Astrocyte (in vitro differentiated cells and primary cell): ENCODE measurements at regions not wholly inside any gene's neighbourhood (a gene's known extent, or its start where the extent isn't known, plus 50 kb on each side); places are given as distances from the start of the nearest gene placed in this dataset.

ENCODE experiments used
- DNase-seq: peaks from one replicate; pipeline ENCODE4 v3.0.0-alpha.2; 2010; ENCODE audit warnings: low read depth
- FAIRE-seq: peaks from 2 replicates; lab custom pipeline; 2011; peaks lifted over from hg19 to GRCh38; lab: Jason Lieb, UNC
- H2AFZ ChIP-seq: 2 replicates; pipeline ENCODE4 v1.6.0; 2012; ENCODE audit warnings: low read depth, low read length, inconsistent platforms
- H3K27ac ChIP-seq: 2 replicates; pipeline ENCODE4 v1.5.1; 2011; ENCODE audit warnings: low read depth, low read length, inconsistent platforms
- H3K27me3 ChIP-seq: 2 replicates; pipeline ENCODE4 v1.6.0; 2011; ENCODE audit warnings: low read length, inconsistent platforms; ENCODE audit not compliant: insufficient read depth
- H3K36me3 ChIP-seq: 2 replicates; pipeline ENCODE4 v1.5.1; 2011; ENCODE audit warnings: low read length, inconsistent platforms; ENCODE audit not compliant: insufficient read depth
- H3K4me1 ChIP-seq: 2 replicates; pipeline ENCODE4 v1.5.1; 2011; ENCODE audit warnings: low read length, inconsistent platforms; ENCODE audit not compliant: insufficient read depth
- H3K4me2 ChIP-seq: 2 replicates; pipeline ENCODE4 v1.6.0; 2012; ENCODE audit warnings: low read length, inconsistent platforms
- H3K4me3 ChIP-seq: 2 replicates; pipeline ENCODE4 v1.5.1; 2011; ENCODE audit warnings: low read depth, mild to moderate bottlenecking, low read length, inconsistent platforms; ENCODE audit not compliant: insufficient read depth
- H3K79me2 ChIP-seq: 2 replicates; pipeline ENCODE4 v1.6.0; 2012; ENCODE audit warnings: mild to moderate bottlenecking, low read length, inconsistent platforms; ENCODE audit not compliant: insufficient read depth
- H3K9ac ChIP-seq: 2 replicates; pipeline ENCODE4 v1.6.0; 2012; ENCODE audit warnings: mild to moderate bottlenecking, low read length, inconsistent platforms
- H3K9me3 ChIP-seq: 2 replicates; pipeline ENCODE4 v1.5.1; 2012; ENCODE audit warnings: low read depth, mild to moderate bottlenecking, low read length, inconsistent platforms; ENCODE audit not compliant: insufficient read depth
- H4K20me1 ChIP-seq: 2 replicates; pipeline ENCODE4 v1.6.0; 2012; ENCODE audit warnings: low read length, inconsistent platforms; ENCODE audit not compliant: insufficient read depth
- H3K27ac Mint-ChIP-seq: one replicate; pipeline ENCODE4 v1.8.0; 2021; ENCODE audit warnings: mild to moderate bottlenecking, mixed read lengths; ENCODE audit not compliant: unreplicated experiment
- H3K27me3 Mint-ChIP-seq: one replicate; pipeline ENCODE4 v1.8.0; 2021; ENCODE audit warnings: low read depth, mixed read lengths; ENCODE audit not compliant: unreplicated experiment
- H3K36me3 Mint-ChIP-seq: one replicate; pipeline ENCODE4 v1.8.0; 2021; ENCODE audit warnings: low read depth, mixed read lengths; ENCODE audit not compliant: unreplicated experiment
- H3K4me1 Mint-ChIP-seq: one replicate; pipeline ENCODE4 v1.8.0; 2021; ENCODE audit warnings: low read depth, mixed read lengths; ENCODE audit not compliant: unreplicated experiment
- H3K4me3 Mint-ChIP-seq: one replicate; pipeline ENCODE4 v1.8.0; 2021; ENCODE audit warnings: mild to moderate bottlenecking, moderate library complexity, mixed read lengths; ENCODE audit not compliant: unreplicated experiment
- H3K9me3 Mint-ChIP-seq: one replicate; pipeline ENCODE4 v1.8.0; 2021; ENCODE audit warnings: mild to moderate bottlenecking, mixed read lengths; ENCODE audit not compliant: unreplicated experiment
- EZH2 ChIP-seq: IDR thresholded peaks from 2 replicates; pipeline ENCODE4 v1.6.1; 2012; ENCODE audit warnings: mild to moderate bottlenecking, low read length, inconsistent platforms; ENCODE audit not compliant: insufficient read depth
- TF ChIP-seq, protein P1 (sequence below): IDR thresholded peaks from 2 replicates; pipeline ENCODE4 v1.5.1; 2011; ENCODE audit warnings: low read depth, mild to moderate bottlenecking, inconsistent platforms, low read length, moderate library complexity; ENCODE audit not compliant: insufficient read depth

GRCh38 chr4:124953061-124953460 lies 240.5 kb upstream of the ANKRD50 start:
- H3K36me3 ChIP-seq: no peaks in the 10 kb centered on the region
- DNase-seq: peak; percentile 86
- Mint-ChIP-seq H3K4me1 (peaks cover 16% of the 10 kb centered on the region), H3K27me3 (no peaks in the 10 kb centered on the region), H3K4me3 (no peak overlapping the region), H3K36me3 (no peaks in the 10 kb centered on the region), H3K9me3 (peaks cover 2% of the 10 kb centered on the region), H3K27ac (no peak overlapping the region)
- H3K27ac ChIP-seq: no peak overlapping the region
- no peak overlapping the region for H2AFZ ChIP-seq
- no peak overlapping the region for H3K9ac ChIP-seq
- TF ChIP-seq, protein P1, sequence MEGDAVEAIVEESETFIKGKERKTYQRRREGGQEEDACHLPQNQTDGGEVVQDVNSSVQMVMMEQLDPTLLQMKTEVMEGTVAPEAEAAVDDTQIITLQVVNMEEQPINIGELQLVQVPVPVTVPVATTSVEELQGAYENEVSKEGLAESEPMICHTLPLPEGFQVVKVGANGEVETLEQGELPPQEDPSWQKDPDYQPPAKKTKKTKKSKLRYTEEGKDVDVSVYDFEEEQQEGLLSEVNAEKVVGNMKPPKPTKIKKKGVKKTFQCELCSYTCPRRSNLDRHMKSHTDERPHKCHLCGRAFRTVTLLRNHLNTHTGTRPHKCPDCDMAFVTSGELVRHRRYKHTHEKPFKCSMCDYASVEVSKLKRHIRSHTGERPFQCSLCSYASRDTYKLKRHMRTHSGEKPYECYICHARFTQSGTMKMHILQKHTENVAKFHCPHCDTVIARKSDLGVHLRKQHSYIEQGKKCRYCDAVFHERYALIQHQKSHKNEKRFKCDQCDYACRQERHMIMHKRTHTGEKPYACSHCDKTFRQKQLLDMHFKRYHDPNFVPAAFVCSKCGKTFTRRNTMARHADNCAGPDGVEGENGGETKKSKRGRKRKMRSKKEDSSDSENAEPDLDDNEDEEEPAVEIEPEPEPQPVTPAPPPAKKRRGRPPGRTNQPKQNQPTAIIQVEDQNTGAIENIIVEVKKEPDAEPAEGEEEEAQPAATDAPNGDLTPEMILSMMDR: no peak
- TF ChIP-seq EZH2: no peak
- peak overlapping the region; percentile 21 for H3K4me2 ChIP-seq
- peaks cover 14% of the 10 kb centered on the region for H3K4me1 ChIP-seq
- no peaks in the 10 kb centered on the region for H3K79me2 ChIP-seq
- no peaks in the 10 kb centered on the region for H3K27me3 ChIP-seq
- H3K9me3 ChIP-seq: no peaks in the 10 kb centered on the region
- H4K20me1 ChIP-seq: no peaks in the 10 kb centered on the region
- no peak overlapping the region for H3K4me3 ChIP-seq
- peak; percentile 60 for FAIRE-seq

- no peak overlapping the region for H3K4me3 Mint-ChIP-seq
- FAIRE-seq (no peak), DNase-seq (no peak)
- no peaks in the 10 kb centered on the region for H3K36me3 ChIP-seq
- H3K4me3 ChIP-seq: no peak overlapping the region
- H3K4me1 Mint-ChIP-seq: peaks cover 20% of the 10 kb centered on the region
- H3K9ac ChIP-seq: no peak overlapping the region
- no peak overlapping the region for H2AFZ ChIP-seq
- H3K27me3 ChIP-seq: no peaks in the 10 kb centered on the region
- no peaks in the 10 kb centered on the region for H3K79me2 ChIP-seq
- H3K36me3 Mint-ChIP-seq: no peaks in the 10 kb centered on the region
- no peak overlapping the region for H3K27ac Mint-ChIP-seq
- H3K9me3 ChIP-seq: no peaks in the 10 kb centered on the region
- peaks cover 17% of the 10 kb centered on the region for H3K4me1 ChIP-seq
- no peak overlapping the region for H3K27ac ChIP-seq
- H4K20me1 ChIP-seq: no peaks in the 10 kb centered on the region
- H3K27me3 Mint-ChIP-seq: no peaks in the 10 kb centered on the region
- peak overlapping the region; percentile 21 for H3K4me2 ChIP-seq
- peaks cover 2% of the 10 kb centered on the region for H3K9me3 Mint-ChIP-seq
- no peak for TF ChIP-seq EZH2
- TF ChIP-seq, protein P1: no peak
These were observed 240.1 kb upstream of the ANKRD50 start for GRCh38 chr4:124952601-124953000.

DNA sequence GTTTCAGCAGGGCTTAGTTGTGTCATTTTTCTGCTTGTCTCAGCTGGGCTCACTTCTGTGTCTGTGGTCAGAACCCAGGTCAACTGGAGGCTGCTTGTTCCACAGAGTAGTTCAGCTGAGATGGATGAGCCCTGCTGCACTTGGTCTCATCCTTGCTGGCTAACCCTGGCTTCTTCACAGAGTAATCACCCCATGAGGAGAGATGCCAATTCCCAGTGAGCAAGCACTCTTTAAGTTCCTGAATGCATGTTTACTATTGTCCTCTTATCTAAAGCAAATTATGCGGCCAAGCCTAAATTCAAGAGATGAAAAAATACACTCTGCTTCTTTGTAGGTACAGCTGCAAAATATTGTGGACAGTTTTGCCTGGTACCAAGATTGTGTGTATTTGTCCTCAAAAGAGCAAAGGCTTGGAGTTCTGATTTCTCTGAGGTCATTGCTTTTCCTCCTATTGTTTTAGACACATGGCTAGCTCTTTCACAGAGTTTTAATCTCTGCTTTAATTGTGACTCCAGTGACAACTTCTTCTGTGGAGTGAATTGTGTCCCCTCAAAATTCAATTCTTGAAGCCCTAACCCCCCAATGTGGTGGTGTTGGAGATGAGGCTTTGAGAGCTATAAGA lies 236.6 kb upstream of the ANKRD50 start:
- no peak overlapping the region for H3K27ac Mint-ChIP-seq

More for the DNA sequence above, 236.6 kb upstream of the ANKRD50 start:
- DNase-seq (peak; percentile 88), FAIRE-seq (no peak)
- Histone ChIP-seq H3K27ac (no peak overlapping the region), H3K36me3 (no peaks in the 10 kb centered on the region), H3K4me1 (peaks cover 19% of the 10 kb centered on the region), H3K4me3 (no peak overlapping the region), H3K9ac (no peak overlapping the region), H2AFZ (no peak overlapping the region), H3K27me3 (no peaks in the 10 kb centered on the region), H4K20me1 (no peaks in the 10 kb centered on the region), H3K79me2 (no peaks in the 10 kb centered on the region), H3K9me3 (no peaks in the 10 kb centered on the region), H3K4me2 (no peak overlapping the region)
- H3K36me3 Mint-ChIP-seq: no peaks in the 10 kb centered on the region
- H3K27me3 Mint-ChIP-seq: no peaks in the 10 kb centered on the region
- peaks cover 25% of the 10 kb centered on the region for H3K4me1 Mint-ChIP-seq
- H3K9me3 Mint-ChIP-seq: peaks cover 2% of the 10 kb centered on the region
- no peak overlapping the region for H3K4me3 Mint-ChIP-seq
- TF ChIP-seq EZH2: no peak
- TF ChIP-seq, protein P1: no peak
